IPS DF 19.7 (cell line): ENCODE measurements at regions not wholly inside any gene's neighbourhood (a gene's known extent, or its start where the extent isn't known, plus 50 kb on each side); places are given as distances from the start of the nearest gene placed in this dataset.
"Not testable (repeated sequence)": the region's sequence is repeated elsewhere in the genome, so short reads cannot be mapped to it uniquely, and the experiment has no call there.

Experiments used
- DNase-seq: peaks from one replicate; pipeline ENCODE4 v3.0.0-alpha.2; 2013; ENCODE audit warnings: low read depth, low spot score

GRCh38 chr6:20263059-20263458 lies 50.8 kb upstream of the MBOAT1 start:
- DNase-seq: no peak

- DNase-seq: no peak
These were observed 53.6 kb upstream of the MBOAT1 start for GRCh38 chr6:20265842-20266241.

GRCh38 chr6:20266851-20267608 lies 54.8 kb upstream of the MBOAT1 start:
- DNase-seq: no peak

- DNase-seq: no peak
These were observed 56.9 kb upstream of the MBOAT1 start for GRCh38 chr6:20269181-20269580.

GRCh38 chr6:20271818-20272217 lies 59.5 kb upstream of the MBOAT1 start:
- DNase-seq: no peak

GRCh38 chr6:20274137-20274536 lies 61.9 kb upstream of the MBOAT1 start:
- DNase-seq: no peak

- DNase-seq: not testable (repeated sequence)
These were observed 63.6 kb upstream of the MBOAT1 start for GRCh38 chr6:20275837-20276236.

GRCh38 chr6:20277724-20278123 lies 65.5 kb upstream of the MBOAT1 start:
- DNase-seq: not testable (repeated sequence)

GRCh38 chr6:20279051-20279450 lies 66.8 kb upstream of the MBOAT1 start:
- DNase-seq: no peak

- DNase-seq: no peak
These were observed 67.5 kb upstream of the MBOAT1 start for GRCh38 chr6:20279608-20280287.

- no peak for DNase-seq
These were observed 68.0 kb upstream of the MBOAT1 start for GRCh38 chr6:20280288-20280621.

- DNase-seq: no peak
These were observed 72.4 kb upstream of the MBOAT1 start for GRCh38 chr6:20284672-20285071.

- DNase-seq: no peak
These were observed 74.8 kb upstream of the MBOAT1 start for GRCh38 chr6:20286968-20287565.

- peak; percentile 48 for DNase-seq
These were observed 79.7 kb upstream of the MBOAT1 start for GRCh38 chr6:20291764-20292580.

GRCh38 chr6:20292905-20293304 lies 80.6 kb upstream of the MBOAT1 start:
- no peak for DNase-seq

GRCh38 chr6:20301256-20301655 lies 89.0 kb upstream of the MBOAT1 start:
- no peak for DNase-seq

- no peak for DNase-seq
These were observed 89.9 kb upstream of the MBOAT1 start for GRCh38 chr6:20302168-20302567.

GRCh38 chr6:20302702-20303251 lies 90.5 kb upstream of the MBOAT1 start:
- no peak for DNase-seq

- DNase-seq: no peak
These were observed 94.2 kb upstream of the MBOAT1 start for GRCh38 chr6:20306491-20306890.

- no peak for DNase-seq
These were observed 92.5 kb upstream of the E2F3 start for GRCh38 chr6:20309186-20309585.

- no peak for DNase-seq
These were observed 91.5 kb upstream of the E2F3 start for GRCh38 chr6:20310185-20310584.

GRCh38 chr6:20312606-20313005 lies 89.1 kb upstream of the E2F3 start:
- DNase-seq: no peak
